Choroid plexus epithelial cell (primary cell): ENCODE measurements at regions not wholly inside any gene's neighbourhood (a gene's known extent, or its start where the extent isn't known, plus 50 kb on each side); places are given as distances from the start of the nearest gene placed in this dataset.

Experiments used
- DNase-seq: peaks from one replicate; pipeline ENCODE4 v3.0.0-alpha.2; 2010; ENCODE audit warnings: low read depth
- H3K4me3 ChIP-seq: 2 replicates; pipeline ENCODE4 v1.5.1; 2011; ENCODE audit warnings: low read depth, mild to moderate bottlenecking, control low read depth, low read length, moderate library complexity
- TF ChIP-seq, protein P1 (sequence below): conservative IDR thresholded peaks from 2 replicates; pipeline ENCODE4 v1.5.1; 2011; ENCODE audit warnings: low read depth, mild to moderate bottlenecking, control low read depth, inconsistent platforms, low read length, moderate library complexity

DNA sequence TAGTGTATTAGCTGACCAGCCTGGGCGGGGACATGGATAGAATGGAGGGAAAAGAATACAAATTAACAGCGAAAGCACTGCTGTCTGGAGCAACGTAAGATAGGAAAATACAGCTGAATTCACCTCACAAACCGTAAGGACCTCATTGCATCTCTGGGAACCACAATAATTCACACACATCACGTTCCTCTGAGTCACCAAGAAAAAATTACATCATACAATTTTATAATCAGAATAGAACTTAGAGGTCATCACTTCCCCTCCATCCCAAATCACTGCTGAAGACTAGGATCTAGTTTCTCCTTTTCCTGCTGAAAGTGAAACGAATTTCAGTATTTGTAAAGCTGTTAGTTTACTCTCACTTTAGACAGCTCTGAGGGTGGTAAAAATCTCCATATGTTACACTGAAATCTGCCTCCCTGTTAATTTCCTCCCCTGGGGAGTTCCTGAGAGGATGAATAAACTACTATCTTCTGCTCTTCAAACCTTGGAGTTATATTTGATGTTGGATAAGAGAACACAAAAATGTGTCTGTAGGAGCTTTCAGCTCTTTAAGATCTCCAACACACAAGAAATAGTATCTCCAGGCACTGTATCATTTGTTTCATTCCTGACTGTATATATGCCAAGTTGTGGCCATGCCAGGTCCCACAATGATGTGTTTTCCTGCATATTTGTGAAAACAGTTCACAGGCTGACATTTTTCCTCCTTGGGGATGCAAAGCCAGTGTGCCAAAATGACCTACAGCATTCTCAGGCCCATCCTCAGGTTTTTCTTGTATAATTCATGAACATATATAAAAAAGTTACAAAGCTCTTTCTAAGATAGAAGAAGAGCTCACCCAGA is 63.8 kb upstream of the SSTR1 start:
- DNase-seq, result peak; percentile 72
- TF ChIP-seq, protein P1, sequence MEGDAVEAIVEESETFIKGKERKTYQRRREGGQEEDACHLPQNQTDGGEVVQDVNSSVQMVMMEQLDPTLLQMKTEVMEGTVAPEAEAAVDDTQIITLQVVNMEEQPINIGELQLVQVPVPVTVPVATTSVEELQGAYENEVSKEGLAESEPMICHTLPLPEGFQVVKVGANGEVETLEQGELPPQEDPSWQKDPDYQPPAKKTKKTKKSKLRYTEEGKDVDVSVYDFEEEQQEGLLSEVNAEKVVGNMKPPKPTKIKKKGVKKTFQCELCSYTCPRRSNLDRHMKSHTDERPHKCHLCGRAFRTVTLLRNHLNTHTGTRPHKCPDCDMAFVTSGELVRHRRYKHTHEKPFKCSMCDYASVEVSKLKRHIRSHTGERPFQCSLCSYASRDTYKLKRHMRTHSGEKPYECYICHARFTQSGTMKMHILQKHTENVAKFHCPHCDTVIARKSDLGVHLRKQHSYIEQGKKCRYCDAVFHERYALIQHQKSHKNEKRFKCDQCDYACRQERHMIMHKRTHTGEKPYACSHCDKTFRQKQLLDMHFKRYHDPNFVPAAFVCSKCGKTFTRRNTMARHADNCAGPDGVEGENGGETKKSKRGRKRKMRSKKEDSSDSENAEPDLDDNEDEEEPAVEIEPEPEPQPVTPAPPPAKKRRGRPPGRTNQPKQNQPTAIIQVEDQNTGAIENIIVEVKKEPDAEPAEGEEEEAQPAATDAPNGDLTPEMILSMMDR, result no peak
- H3K4me3 ChIP-seq, result no peak overlapping the region

DNA sequence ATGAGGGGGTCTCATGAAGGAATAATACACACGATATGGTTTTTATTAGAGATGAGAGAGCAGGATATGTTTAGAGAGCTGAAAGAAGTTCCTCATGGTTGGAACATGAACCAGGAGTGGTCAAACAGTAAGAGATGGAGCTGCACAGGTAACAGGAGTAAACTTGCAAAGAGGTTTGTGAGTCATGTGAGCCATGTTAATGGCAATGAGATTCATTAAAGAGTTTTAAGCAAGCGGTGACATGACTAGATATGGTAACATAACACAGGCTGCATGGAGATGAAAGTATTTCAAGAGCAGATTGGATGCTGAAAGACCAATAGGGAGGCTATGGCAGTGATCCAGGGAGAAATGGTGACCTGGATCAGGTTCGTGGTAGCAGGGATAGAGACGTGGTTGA is 62.6 kb upstream of the SSTR1 start:
- no peak for DNase-seq
- TF ChIP-seq, protein P1, result no peak
- H3K4me3 ChIP-seq, result no peak overlapping the region

DNA sequence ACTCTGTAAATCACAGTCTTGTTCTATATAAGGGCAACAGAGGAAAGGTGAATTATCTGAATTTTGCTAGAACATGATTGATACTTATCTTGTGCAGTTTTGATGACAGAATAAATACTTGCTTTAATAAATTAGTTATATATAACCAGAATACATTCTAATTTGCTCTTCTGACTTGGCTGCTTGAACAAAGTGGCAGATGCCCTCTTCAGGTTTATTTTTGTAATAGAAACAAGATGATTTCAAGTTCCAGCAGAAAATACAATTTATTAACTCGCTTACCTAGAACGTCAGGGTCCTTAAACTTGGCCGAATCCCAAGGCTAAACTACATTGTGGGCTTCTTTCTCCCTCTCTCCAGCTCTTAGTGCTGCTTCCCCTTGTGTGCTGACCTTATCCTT is 57.6 kb upstream of the SSTR1 start:
- no peak overlapping the region for H3K4me3 ChIP-seq
- TF ChIP-seq, protein P1, result no peak
- DNase-seq, result peak; percentile 5
